ENCODE measurements at regions not wholly inside any gene's neighbourhood (a gene's known extent, or its start where the extent isn't known, plus 50 kb on each side); places are given as distances from the start of the nearest gene placed in this dataset.

DNA sequence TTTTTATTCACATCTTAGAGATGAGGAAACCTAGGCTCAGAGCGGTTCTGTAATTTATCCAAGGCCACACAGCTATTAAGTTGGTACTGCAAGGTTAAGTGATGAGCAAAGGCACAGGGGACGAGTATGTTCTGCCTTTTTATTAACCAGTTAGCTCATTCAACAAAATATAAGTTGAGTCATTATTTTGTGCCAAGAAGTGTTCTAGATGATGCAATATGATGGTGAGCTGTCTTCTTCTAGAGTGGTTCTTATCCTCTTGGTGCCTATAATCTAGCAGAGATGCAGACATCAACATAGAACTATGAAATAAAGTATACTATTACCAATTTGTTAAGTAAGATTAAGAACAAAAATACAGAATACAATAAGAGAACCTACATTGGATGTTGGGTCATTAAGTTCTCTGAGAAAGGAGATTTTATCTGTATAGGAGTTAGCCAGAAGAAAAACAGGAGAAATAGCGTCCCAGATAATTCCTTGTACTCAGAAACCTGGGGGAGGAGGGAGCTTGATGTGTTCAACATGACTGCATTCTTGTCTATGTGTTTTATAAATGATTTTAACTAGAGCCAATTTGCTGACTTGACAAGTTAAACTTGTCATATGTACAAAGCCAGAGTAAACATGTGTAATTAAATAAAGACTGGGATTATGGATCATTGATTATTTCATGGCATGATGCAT, 122.3 kb downstream of the TBXT start:
- DNase-seq (ENCODE audit: low read depth, low spot score), result no peak
- no peak overlapping the region for H3K4me3 ChIP-seq
- no peak for TF ChIP-seq EZH2 (IDR thresholded peaks at IDR 0.05)
- no peak for TF ChIP-seq FOXP2 (optimal IDR thresholded peaks at IDR 0.05; ENCODE audit: control extremely low read depth, extremely low read length, insufficient read depth)
- no peak for TF ChIP-seq POLR2AphosphoS5 (IDR thresholded peaks at IDR 0.05; ENCODE audit: borderline replicate concordance, low read depth, low read length)
- no peaks in the 10 kb centered on the region for H3K9me3 ChIP-seq (ENCODE audit: low read depth, low read length)
- no peaks in the 10 kb centered on the region for H3K36me3 ChIP-seq (ENCODE audit: insufficient read depth, low read length)
- H3K27ac ChIP-seq, result no peak overlapping the region
- H3K9ac ChIP-seq (ENCODE audit: insufficient read length), result no peak overlapping the region

DNA sequence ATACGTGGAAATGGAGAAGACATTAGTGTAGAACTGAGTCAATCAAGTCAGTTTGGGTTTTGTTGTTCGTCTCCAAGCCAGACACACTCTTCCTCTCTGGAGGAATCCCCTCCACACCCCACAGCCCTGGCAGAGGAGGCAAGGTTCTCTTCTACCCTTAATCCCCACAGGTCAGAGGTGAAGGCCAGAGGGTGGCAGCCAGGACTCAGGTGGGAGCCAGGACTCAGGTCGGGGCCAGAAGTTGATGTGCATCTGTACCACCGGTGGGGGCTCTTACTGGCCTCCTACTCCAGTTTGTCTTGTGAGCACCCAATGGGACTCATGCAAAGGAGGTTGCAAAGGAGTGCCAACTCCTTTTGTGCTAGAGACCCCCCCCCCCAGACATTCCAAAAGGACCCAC, 126.4 kb downstream of the TBXT start:
- Histone ChIP-seq H3K36me3 (ENCODE audit: insufficient read depth, low read length) (no peaks in the 10 kb centered on the region), H3K9ac (ENCODE audit: insufficient read length) (no peak overlapping the region), H3K27ac (no peak overlapping the region), H3K9me3 (ENCODE audit: low read depth, low read length) (no peaks in the 10 kb centered on the region), H3K4me3 (no peak overlapping the region)
- no peak for TF ChIP-seq EZH2 (IDR thresholded peaks at IDR 0.05)
- TF ChIP-seq FOXP2 (optimal IDR thresholded peaks at IDR 0.05; ENCODE audit: control extremely low read depth, extremely low read length, insufficient read depth), result no peak
- no peak for TF ChIP-seq POLR2AphosphoS5 (IDR thresholded peaks at IDR 0.05; ENCODE audit: borderline replicate concordance, low read depth, low read length)
- DNase-seq (ENCODE audit: low read depth, low spot score), result no peak

DNA sequence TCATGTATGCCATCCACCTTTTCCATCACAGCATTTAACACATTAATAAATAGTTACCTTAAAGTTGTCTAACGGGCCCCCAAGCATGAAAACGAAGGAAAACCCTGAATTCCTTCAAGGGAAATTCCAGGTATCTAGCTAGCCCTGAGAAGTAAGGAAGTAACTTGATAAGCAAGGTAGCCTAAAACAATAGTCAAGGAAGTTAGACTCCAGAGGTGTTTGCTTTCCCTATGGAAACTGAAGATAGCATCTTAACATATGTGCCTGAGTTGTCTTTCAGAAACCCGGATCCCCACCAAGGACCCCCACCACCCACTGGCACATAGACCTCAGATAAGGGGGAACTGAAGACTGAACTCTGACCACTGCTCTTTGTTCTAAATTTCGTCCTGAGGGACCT, 127.4 kb downstream of the TBXT start:
- no peak overlapping the region for H3K4me3 ChIP-seq
- no peaks in the 10 kb centered on the region for H3K36me3 ChIP-seq (ENCODE audit: insufficient read depth, low read length)
- DNase-seq (ENCODE audit: low read depth, low spot score), result no peak
- no peak overlapping the region for H3K9ac ChIP-seq (ENCODE audit: insufficient read length)
- no peak overlapping the region for H3K27ac ChIP-seq
- TF ChIP-seq POLR2AphosphoS5 (IDR thresholded peaks at IDR 0.05; ENCODE audit: borderline replicate concordance, low read depth, low read length) (no peak), EZH2 (IDR thresholded peaks at IDR 0.05) (no peak), FOXP2 (optimal IDR thresholded peaks at IDR 0.05; ENCODE audit: control extremely low read depth, extremely low read length, insufficient read depth) (no peak)
- H3K9me3 ChIP-seq (ENCODE audit: low read depth, low read length), result no peaks in the 10 kb centered on the region

DNA sequence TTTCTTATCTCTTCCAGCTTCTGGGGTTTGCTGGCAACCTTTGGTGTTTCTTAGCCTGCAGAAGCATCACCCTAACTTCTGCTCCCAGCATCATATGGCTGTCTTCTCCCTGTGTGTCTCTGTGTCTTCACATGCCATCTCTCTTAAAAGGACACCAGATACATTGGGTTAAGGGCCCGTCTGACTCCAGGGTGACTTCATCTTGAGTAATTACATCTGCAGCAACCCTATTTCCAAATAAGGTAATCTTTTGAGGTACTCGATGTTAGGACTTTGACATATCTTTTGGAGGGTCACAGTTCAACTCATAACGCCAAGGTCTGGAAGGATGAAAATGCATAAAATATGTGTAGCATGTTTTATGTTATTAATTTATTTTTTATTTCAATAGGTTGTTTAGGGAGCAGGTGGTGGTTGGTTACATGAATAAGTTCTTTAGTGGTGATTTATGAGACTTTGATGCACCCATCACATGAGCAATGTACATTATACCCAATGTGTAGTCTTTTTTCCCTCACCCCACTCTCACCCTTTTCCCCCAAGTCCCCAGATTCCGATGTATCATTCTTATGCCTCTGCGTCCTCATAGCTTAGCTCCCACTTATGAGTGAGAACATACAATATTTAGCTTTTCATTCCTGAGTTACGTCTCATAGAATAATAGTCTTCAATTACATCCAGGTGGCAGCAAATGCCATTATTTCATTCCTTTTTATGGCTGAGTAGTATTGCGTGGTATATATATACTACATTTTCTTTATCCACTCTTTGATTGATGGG, 131.1 kb downstream of the TBXT start:
- Histone ChIP-seq H3K27ac (no peak overlapping the region), H3K4me3 (no peak overlapping the region), H3K36me3 (ENCODE audit: insufficient read depth, low read length) (no peaks in the 10 kb centered on the region), H3K9ac (ENCODE audit: insufficient read length) (no peak overlapping the region), H3K9me3 (ENCODE audit: low read depth, low read length) (no peaks in the 10 kb centered on the region)
- TF ChIP-seq POLR2AphosphoS5 (IDR thresholded peaks at IDR 0.05; ENCODE audit: borderline replicate concordance, low read depth, low read length) (no peak), FOXP2 (optimal IDR thresholded peaks at IDR 0.05; ENCODE audit: control extremely low read depth, extremely low read length, insufficient read depth) (no peak), EZH2 (IDR thresholded peaks at IDR 0.05) (no peak)
- no peak for DNase-seq (ENCODE audit: low read depth, low spot score)

DNA sequence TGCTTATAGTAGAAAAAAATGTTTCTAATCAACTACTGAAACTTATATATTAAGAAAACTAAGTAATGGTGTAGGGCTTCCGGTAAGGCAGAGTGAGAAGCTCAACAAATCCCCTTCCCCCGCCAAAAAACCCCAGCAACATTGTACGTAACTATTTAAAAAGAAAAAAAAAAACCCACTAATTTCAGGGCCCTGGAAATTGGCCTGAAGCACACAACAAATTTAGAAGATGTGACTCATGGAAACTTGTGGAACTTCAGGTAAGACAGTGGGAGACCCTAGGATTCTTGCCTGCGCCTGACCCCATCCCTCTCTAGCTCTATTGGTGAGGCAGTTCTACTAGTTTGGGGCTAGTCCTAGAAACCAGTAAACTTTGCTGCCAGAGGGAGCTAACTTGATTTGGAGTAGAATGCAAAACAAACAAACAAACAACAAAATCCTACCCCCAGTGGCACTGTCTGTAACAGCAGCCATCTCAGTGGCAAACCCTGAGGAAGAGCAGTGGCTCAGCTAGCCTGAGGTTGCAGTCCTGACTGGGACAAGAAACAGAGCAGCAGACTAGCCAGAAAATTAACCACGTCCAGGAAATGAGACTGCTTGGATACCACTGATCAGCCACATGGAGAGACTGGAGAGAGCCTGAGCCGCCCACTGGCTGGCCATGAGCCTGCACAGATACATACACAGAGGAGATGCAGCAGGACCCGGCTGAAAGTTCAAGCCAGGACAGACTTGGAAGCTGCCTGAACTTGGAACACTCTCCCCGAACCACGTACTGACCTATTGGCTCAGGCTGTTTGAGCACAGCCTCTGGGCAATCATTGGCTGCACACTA, 135.1 kb downstream of the TBXT start:
- Histone ChIP-seq H3K4me3 (no peak overlapping the region), H3K9ac (ENCODE audit: insufficient read length) (no peak overlapping the region), H3K9me3 (ENCODE audit: low read depth, low read length) (no peaks in the 10 kb centered on the region), H3K36me3 (ENCODE audit: insufficient read depth, low read length) (no peaks in the 10 kb centered on the region), H3K27ac (no peak overlapping the region)
- no peak for DNase-seq (ENCODE audit: low read depth, low spot score)
- TF ChIP-seq FOXP2 (optimal IDR thresholded peaks at IDR 0.05; ENCODE audit: control extremely low read depth, extremely low read length, insufficient read depth), result no peak
- TF ChIP-seq EZH2 (IDR thresholded peaks at IDR 0.05), result no peak
- no peak for TF ChIP-seq POLR2AphosphoS5 (IDR thresholded peaks at IDR 0.05; ENCODE audit: borderline replicate concordance, low read depth, low read length)

DNA sequence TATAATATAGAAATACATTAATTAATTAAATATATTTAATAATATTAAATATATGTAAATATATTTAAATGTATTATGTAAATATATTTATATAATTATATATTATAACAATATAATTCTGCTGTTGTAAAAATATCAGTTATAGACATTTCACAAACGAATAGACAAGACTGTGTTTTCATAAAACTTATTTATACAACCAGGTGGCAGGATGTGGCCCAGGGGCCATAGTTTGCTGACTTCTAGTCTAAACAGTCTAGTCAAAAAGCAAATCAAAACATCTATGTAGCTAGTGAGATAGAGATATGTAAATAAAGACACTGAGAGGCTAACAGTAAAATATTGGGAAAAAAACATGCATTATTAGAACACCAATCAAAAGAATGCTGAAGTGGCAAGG, 136.4 kb downstream of the TBXT start:
- Histone ChIP-seq H3K36me3 (ENCODE audit: insufficient read depth, low read length) (no peaks in the 10 kb centered on the region), H3K9me3 (ENCODE audit: low read depth, low read length) (no peaks in the 10 kb centered on the region), H3K4me3 (no peak overlapping the region), H3K27ac (no peak overlapping the region), H3K9ac (ENCODE audit: insufficient read length) (no peak overlapping the region)
- TF ChIP-seq EZH2 (IDR thresholded peaks at IDR 0.05), result no peak
- no peak for TF ChIP-seq FOXP2 (optimal IDR thresholded peaks at IDR 0.05; ENCODE audit: control extremely low read depth, extremely low read length, insufficient read depth)
- TF ChIP-seq POLR2AphosphoS5 (IDR thresholded peaks at IDR 0.05; ENCODE audit: borderline replicate concordance, low read depth, low read length), result no peak
- DNase-seq (ENCODE audit: low read depth, low spot score), result no peak

DNA sequence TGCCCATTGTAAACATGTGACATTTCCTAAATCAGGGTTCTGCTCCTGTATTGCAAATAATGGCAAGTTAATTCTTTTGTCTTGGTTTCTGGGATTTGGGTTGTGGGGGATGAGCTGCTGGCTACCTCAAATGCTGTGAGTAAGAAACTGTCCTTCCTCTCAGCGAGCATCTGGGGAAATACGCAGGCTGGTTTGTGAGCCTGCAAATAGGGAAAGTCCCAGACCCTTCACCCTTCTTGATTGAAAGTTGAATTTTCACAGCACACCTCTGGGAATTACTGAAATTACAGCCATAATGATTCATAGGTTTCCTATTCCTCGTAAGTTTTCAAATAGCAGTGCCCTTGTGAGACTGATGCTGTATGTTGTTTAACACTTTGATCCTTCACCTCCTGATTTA, 138.1 kb downstream of the TBXT start:
- no peak overlapping the region for H3K9ac ChIP-seq (ENCODE audit: insufficient read length)
- DNase-seq (ENCODE audit: low read depth, low spot score), result no peak

DNA sequence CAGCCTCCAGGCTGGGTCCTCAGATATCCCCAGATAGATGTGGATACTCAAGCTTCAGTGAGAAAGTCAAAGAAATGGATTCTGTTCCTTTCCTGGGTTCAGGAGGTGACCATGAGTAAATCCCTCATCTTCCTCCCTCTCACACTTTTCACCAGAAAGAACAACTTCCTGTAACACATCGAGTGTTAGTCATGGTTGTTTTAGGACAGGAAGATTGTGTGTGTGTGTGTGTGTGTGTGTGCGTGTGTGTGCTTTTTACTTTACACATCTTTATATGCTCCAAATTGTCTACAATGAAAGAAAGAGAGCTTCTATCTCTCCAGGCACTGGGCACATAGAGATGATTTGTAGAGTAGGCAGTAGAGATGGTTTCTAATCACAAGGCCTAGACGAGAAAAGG, 139.9 kb downstream of the TBXT start:
- H3K9me3 ChIP-seq (ENCODE audit: low read depth, low read length), result no peaks in the 10 kb centered on the region
- H3K27ac ChIP-seq, result no peak overlapping the region
- DNase-seq (ENCODE audit: low read depth, low spot score), result no peak
- no peaks in the 10 kb centered on the region for H3K36me3 ChIP-seq (ENCODE audit: insufficient read depth, low read length)
- no peak overlapping the region for H3K4me3 ChIP-seq
- TF ChIP-seq EZH2 (IDR thresholded peaks at IDR 0.05) (no peak), FOXP2 (optimal IDR thresholded peaks at IDR 0.05; ENCODE audit: control extremely low read depth, extremely low read length, insufficient read depth) (no peak), POLR2AphosphoS5 (IDR thresholded peaks at IDR 0.05; ENCODE audit: borderline replicate concordance, low read depth, low read length) (no peak)
- no peak overlapping the region for H3K9ac ChIP-seq (ENCODE audit: insufficient read length)

More for the DNA sequence above, 138.1 kb downstream of the TBXT start:
- TF ChIP-seq POLR2AphosphoS5 (IDR thresholded peaks at IDR 0.05; ENCODE audit: borderline replicate concordance, low read depth, low read length) (no peak), FOXP2 (optimal IDR thresholded peaks at IDR 0.05; ENCODE audit: control extremely low read depth, extremely low read length, insufficient read depth) (no peak), EZH2 (IDR thresholded peaks at IDR 0.05) (no peak)
- Histone ChIP-seq H3K4me3 (no peak overlapping the region), H3K9me3 (ENCODE audit: low read depth, low read length) (no peaks in the 10 kb centered on the region), H3K36me3 (ENCODE audit: insufficient read depth, low read length) (no peaks in the 10 kb centered on the region), H3K27ac (no peak overlapping the region)

Data from SK-N-MC (cell line).